ENCODE measurements at regions not wholly inside any gene's neighbourhood (a gene's known extent, or its start where the extent isn't known, plus 50 kb on each side); places are given as distances from the start of the nearest gene placed in this dataset.

DNA sequence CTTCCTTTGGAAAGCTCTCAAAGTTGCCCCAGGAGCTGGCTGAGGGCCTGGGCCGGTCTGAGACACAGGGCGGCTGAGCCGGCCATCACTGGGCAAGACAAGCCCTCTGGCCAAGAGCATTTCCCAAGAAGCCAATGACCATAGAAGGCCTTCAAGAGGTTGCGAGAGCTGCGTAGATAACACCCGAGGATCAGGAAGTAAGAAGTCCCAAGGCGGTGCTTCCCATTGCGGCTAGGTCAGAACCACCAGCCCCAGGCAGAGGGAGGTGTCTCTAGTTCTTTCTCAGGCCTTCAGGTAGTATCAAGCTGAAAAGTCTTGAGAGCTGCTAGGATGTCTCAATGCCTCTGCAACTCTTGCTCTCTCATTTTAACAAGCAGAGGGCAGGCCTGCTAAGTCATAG, 54.0 kb upstream of the C5orf58 start:
- no peak for DNase-seq (ENCODE audit: low read depth)
- TF ChIP-seq, protein P1, sequence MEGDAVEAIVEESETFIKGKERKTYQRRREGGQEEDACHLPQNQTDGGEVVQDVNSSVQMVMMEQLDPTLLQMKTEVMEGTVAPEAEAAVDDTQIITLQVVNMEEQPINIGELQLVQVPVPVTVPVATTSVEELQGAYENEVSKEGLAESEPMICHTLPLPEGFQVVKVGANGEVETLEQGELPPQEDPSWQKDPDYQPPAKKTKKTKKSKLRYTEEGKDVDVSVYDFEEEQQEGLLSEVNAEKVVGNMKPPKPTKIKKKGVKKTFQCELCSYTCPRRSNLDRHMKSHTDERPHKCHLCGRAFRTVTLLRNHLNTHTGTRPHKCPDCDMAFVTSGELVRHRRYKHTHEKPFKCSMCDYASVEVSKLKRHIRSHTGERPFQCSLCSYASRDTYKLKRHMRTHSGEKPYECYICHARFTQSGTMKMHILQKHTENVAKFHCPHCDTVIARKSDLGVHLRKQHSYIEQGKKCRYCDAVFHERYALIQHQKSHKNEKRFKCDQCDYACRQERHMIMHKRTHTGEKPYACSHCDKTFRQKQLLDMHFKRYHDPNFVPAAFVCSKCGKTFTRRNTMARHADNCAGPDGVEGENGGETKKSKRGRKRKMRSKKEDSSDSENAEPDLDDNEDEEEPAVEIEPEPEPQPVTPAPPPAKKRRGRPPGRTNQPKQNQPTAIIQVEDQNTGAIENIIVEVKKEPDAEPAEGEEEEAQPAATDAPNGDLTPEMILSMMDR (conservative IDR thresholded peaks at IDR 0.05; ENCODE audit: low read length), result no peak
- H3K4me3 ChIP-seq (ENCODE audit: low read length), result no peak overlapping the region

DNA sequence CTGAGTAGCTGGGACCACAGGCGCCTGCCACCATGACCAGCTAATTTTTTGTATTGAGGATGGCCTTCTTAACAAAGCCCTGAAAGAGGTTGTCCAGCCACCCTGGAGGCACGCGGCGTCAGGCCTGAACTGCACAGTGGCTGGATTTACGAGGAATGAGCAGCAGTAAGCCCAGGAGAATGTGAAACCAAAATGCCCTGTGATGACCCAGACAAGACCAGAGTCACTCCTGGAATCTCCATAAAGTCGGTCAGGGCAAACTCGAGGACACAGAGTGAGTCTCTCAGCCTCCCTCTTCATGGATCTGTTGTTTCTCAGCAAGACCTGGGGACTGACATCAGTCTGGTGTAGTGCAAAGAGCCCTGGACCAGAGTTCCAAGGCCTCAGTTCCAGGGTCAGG, 53.2 kb upstream of the C5orf58 start:
- H3K4me3 ChIP-seq (ENCODE audit: low read length), result no peak overlapping the region
- no peak for DNase-seq (ENCODE audit: low read depth)
- TF ChIP-seq, protein P1 (conservative IDR thresholded peaks at IDR 0.05; ENCODE audit: low read length), result no peak

DNA sequence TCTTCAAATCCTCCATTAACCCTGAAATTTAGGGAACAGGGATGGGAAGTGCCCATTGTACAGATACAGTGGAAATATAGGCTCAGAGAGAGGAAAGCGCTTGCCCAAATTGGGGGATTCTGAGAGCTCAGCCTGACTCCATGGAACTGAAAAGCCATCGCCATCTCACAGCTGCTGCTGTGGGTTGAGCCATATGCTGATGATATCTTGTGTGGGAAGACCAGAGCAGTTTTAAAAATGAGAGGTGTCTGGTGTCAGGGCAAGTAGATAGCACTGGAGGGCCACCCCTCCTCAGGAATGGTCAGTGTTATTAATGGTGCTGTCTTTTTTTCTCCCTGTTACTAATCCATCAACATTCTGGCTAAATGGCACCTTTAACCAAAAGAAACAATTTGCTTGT, 50.9 kb upstream of the C5orf58 start:
- no peak for DNase-seq (ENCODE audit: low read depth)
- TF ChIP-seq, protein P1 (conservative IDR thresholded peaks at IDR 0.05; ENCODE audit: low read length), result no peak
- H3K4me3 ChIP-seq (ENCODE audit: low read length), result no peak overlapping the region

DNA sequence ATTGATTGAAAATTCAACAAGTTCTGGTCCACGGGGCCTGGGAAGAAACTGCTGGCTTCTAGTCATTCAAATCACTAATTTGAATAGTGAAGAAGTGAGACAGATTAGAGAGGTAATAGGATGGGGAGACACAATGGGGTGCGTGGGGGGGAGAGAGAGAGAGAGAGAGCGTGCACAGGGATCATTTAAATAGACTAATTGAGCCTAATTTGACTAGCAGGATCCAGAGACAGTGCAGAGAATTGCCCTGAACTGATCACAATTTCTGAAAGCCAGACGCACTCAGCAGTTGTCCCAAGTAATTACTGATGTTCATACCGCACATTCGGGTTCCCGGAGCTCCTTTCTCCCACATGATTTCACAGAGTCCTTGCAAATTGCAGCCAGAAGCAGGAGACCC, 50.3 kb upstream of the C5orf58 start:
- TF ChIP-seq, protein P1 (conservative IDR thresholded peaks at IDR 0.05; ENCODE audit: low read length), result no peak
- H3K4me3 ChIP-seq (ENCODE audit: low read length), result no peak overlapping the region
- no peak for DNase-seq (ENCODE audit: low read depth)

All from AG10803 (cell line).